ENCODE measurements at regions not wholly inside any gene's neighbourhood (a gene's known extent, or its start where the extent isn't known, plus 50 kb on each side); places are given as distances from the start of the nearest gene placed in this dataset.
A peak's percentile ranks its signal among the peaks of the same experiment; 100 is the strongest.

GRCh38 chr11:71201936-71202597 is 50.3 kb downstream of the SHANK2 start:
- no peak overlapping the region for H3K56ac ChIP-seq (ENCODE audit: low read length)
- no peak overlapping the region for H2BK5ac ChIP-seq (ENCODE audit: low read length)
- H4K5ac ChIP-seq (ENCODE audit: low read length) = no peak overlapping the region
- H3K18ac ChIP-seq (ENCODE audit: low read length) = no peak overlapping the region
- H2BK15ac ChIP-seq (replicated peaks; ENCODE audit: low read depth) = no peak overlapping the region
- no peak overlapping the region for H2BK120ac ChIP-seq (ENCODE audit: low read depth, low read length)
- H4K8ac ChIP-seq (ENCODE audit: low read depth, low read length) = no peak overlapping the region
- H3K79me1 ChIP-seq (ENCODE audit: low read length) = peaks cover 5% of the 10 kb centered on the region
- H3K79me2 ChIP-seq (ENCODE audit: control insufficient read depth, insufficient read depth, low read length) = peaks cover 1% of the 10 kb centered on the region
- no CpG with 5 or more reads among the region's 6 CpGs for WGBS (ENCODE audit: extremely low coverage, insufficient coverage, low lambda C conversion rate)
- no peak overlapping the region for H3K27ac ChIP-seq (ENCODE audit: low read depth, low read length)
- H3K9ac ChIP-seq (ENCODE audit: low read length) = no peak overlapping the region
- H2AK5ac ChIP-seq (ENCODE audit: low read length) = no peak overlapping the region
- H3K4me2 ChIP-seq (ENCODE audit: low read length) = no peak overlapping the region
- no peaks in the 10 kb centered on the region for H3K27me3 ChIP-seq (ENCODE audit: insufficient read depth, low read length, poor library complexity)
- no peaks in the 10 kb centered on the region for H3K4me1 ChIP-seq (ENCODE audit: control insufficient read depth, low read depth, low read length)
- H3K36me3 ChIP-seq (ENCODE audit: control insufficient read depth, insufficient read depth, low read length) = no peaks in the 10 kb centered on the region
- H3K4ac ChIP-seq (ENCODE audit: low read depth, low read length) = no peak overlapping the region
- DNase-seq = no peak
- no peak overlapping the region for H3K4me3 ChIP-seq (ENCODE audit: low read length)
- no peak overlapping the region for H3K23ac ChIP-seq (ENCODE audit: low read length)

- Histone ChIP-seq H4K8ac (ENCODE audit: low read depth, low read length) (no peak overlapping the region), H3K79me2 (ENCODE audit: control insufficient read depth, insufficient read depth, low read length) (peaks cover 1% of the 10 kb centered on the region), H3K4me1 (ENCODE audit: control insufficient read depth, low read depth, low read length) (no peaks in the 10 kb centered on the region), H2BK5ac (ENCODE audit: low read length) (no peak overlapping the region), H3K4me2 (ENCODE audit: low read length) (no peak overlapping the region), H3K18ac (ENCODE audit: low read length) (no peak overlapping the region), H3K4ac (ENCODE audit: low read depth, low read length) (no peak overlapping the region), H3K36me3 (ENCODE audit: control insufficient read depth, insufficient read depth, low read length) (no peaks in the 10 kb centered on the region), H3K27me3 (ENCODE audit: insufficient read depth, low read length, poor library complexity) (no peaks in the 10 kb centered on the region), H3K23ac (ENCODE audit: low read length) (no peak overlapping the region), H2AK5ac (ENCODE audit: low read length) (no peak overlapping the region), H3K9ac (ENCODE audit: low read length) (no peak overlapping the region), H4K5ac (ENCODE audit: low read length) (no peak overlapping the region), H2BK15ac (replicated peaks; ENCODE audit: low read depth) (no peak overlapping the region), H3K27ac (ENCODE audit: low read depth, low read length) (no peak overlapping the region), H3K79me1 (ENCODE audit: low read length) (peaks cover 5% of the 10 kb centered on the region), H3K4me3 (ENCODE audit: low read length) (no peak overlapping the region), H3K56ac (ENCODE audit: low read length) (no peak overlapping the region), H2BK120ac (ENCODE audit: low read depth, low read length) (no peak overlapping the region)
- DNase-seq = no peak
- no CpG with 5 or more reads among the region's 20 CpGs for WGBS (ENCODE audit: extremely low coverage, insufficient coverage, low lambda C conversion rate)
Measured at GRCh38 chr11:71201231-71201630, 51.1 kb downstream of the SHANK2 start.

GRCh38 chr11:71200761-71201160 is 51.6 kb downstream of the SHANK2 start:
- no peak overlapping the region for H3K56ac ChIP-seq (ENCODE audit: low read length)
- H3K9ac ChIP-seq (ENCODE audit: low read length) = no peak overlapping the region
- H2BK120ac ChIP-seq (ENCODE audit: low read depth, low read length) = no peak overlapping the region
- no peak overlapping the region for H3K4ac ChIP-seq (ENCODE audit: low read depth, low read length)
- H3K79me1 ChIP-seq (ENCODE audit: low read length) = peaks cover 5% of the 10 kb centered on the region
- H3K4me2 ChIP-seq (ENCODE audit: low read length) = no peak overlapping the region
- no peak overlapping the region for H3K4me3 ChIP-seq (ENCODE audit: low read length)
- no peaks in the 10 kb centered on the region for H3K4me1 ChIP-seq (ENCODE audit: control insufficient read depth, low read depth, low read length)
- no CpG with 5 or more reads among the region's 5 CpGs for WGBS (ENCODE audit: extremely low coverage, insufficient coverage, low lambda C conversion rate)
- no peak overlapping the region for H3K27ac ChIP-seq (ENCODE audit: low read depth, low read length)
- H2BK5ac ChIP-seq (ENCODE audit: low read length) = no peak overlapping the region
- H4K8ac ChIP-seq (ENCODE audit: low read depth, low read length) = no peak overlapping the region
- H2BK15ac ChIP-seq (replicated peaks; ENCODE audit: low read depth) = no peak overlapping the region
- peaks cover 1% of the 10 kb centered on the region for H3K79me2 ChIP-seq (ENCODE audit: control insufficient read depth, insufficient read depth, low read length)
- no peak overlapping the region for H2AK5ac ChIP-seq (ENCODE audit: low read length)
- no peak for DNase-seq
- no peaks in the 10 kb centered on the region for H3K27me3 ChIP-seq (ENCODE audit: insufficient read depth, low read length, poor library complexity)
- H4K5ac ChIP-seq (ENCODE audit: low read length) = no peak overlapping the region
- no peak overlapping the region for H3K18ac ChIP-seq (ENCODE audit: low read length)
- no peaks in the 10 kb centered on the region for H3K36me3 ChIP-seq (ENCODE audit: control insufficient read depth, insufficient read depth, low read length)
- H3K23ac ChIP-seq (ENCODE audit: low read length) = no peak overlapping the region

- Histone ChIP-seq H3K9ac (ENCODE audit: low read length) (no peak overlapping the region), H2AK5ac (ENCODE audit: low read length) (no peak overlapping the region), H3K79me2 (ENCODE audit: control insufficient read depth, insufficient read depth, low read length) (peaks cover 1% of the 10 kb centered on the region), H3K79me1 (ENCODE audit: low read length) (peaks cover 5% of the 10 kb centered on the region), H3K27me3 (ENCODE audit: insufficient read depth, low read length, poor library complexity) (no peaks in the 10 kb centered on the region), H3K23ac (ENCODE audit: low read length) (no peak overlapping the region), H3K56ac (ENCODE audit: low read length) (no peak overlapping the region), H3K4me3 (ENCODE audit: low read length) (no peak overlapping the region), H3K4me1 (ENCODE audit: control insufficient read depth, low read depth, low read length) (no peaks in the 10 kb centered on the region), H2BK5ac (ENCODE audit: low read length) (no peak overlapping the region), H3K4me2 (ENCODE audit: low read length) (no peak overlapping the region), H3K36me3 (ENCODE audit: control insufficient read depth, insufficient read depth, low read length) (no peaks in the 10 kb centered on the region), H2BK15ac (replicated peaks; ENCODE audit: low read depth) (no peak overlapping the region), H3K27ac (ENCODE audit: low read depth, low read length) (no peak overlapping the region), H3K4ac (ENCODE audit: low read depth, low read length) (no peak overlapping the region), H3K18ac (ENCODE audit: low read length) (no peak overlapping the region), H4K8ac (ENCODE audit: low read depth, low read length) (no peak overlapping the region), H2BK120ac (ENCODE audit: low read depth, low read length) (no peak overlapping the region), H4K5ac (ENCODE audit: low read length) (no peak overlapping the region)
- WGBS (ENCODE audit: extremely low coverage, insufficient coverage, low lambda C conversion rate) = no CpG with 5 or more reads among the region's 9 CpGs
- no peak for DNase-seq
Measured at GRCh38 chr11:71200172-71200716, 52.1 kb downstream of the SHANK2 start.

GRCh38 chr11:71199226-71199820 is 53.1 kb downstream of the SHANK2 start:
- Histone ChIP-seq H3K9ac (ENCODE audit: low read length) (no peak overlapping the region), H3K4me3 (ENCODE audit: low read length) (no peak overlapping the region), H3K79me2 (ENCODE audit: control insufficient read depth, insufficient read depth, low read length) (peaks cover 1% of the 10 kb centered on the region), H2BK15ac (replicated peaks; ENCODE audit: low read depth) (no peak overlapping the region), H3K36me3 (ENCODE audit: control insufficient read depth, insufficient read depth, low read length) (no peaks in the 10 kb centered on the region), H2AK5ac (ENCODE audit: low read length) (no peak overlapping the region), H2BK120ac (ENCODE audit: low read depth, low read length) (no peak overlapping the region), H3K27ac (ENCODE audit: low read depth, low read length) (no peak overlapping the region), H3K4me2 (ENCODE audit: low read length) (no peak overlapping the region), H3K18ac (ENCODE audit: low read length) (no peak overlapping the region), H3K56ac (ENCODE audit: low read length) (peak overlapping the region; percentile 30), H3K4ac (ENCODE audit: low read depth, low read length) (no peak overlapping the region), H4K8ac (ENCODE audit: low read depth, low read length) (no peak overlapping the region), H2BK5ac (ENCODE audit: low read length) (no peak overlapping the region), H3K23ac (ENCODE audit: low read length) (no peak overlapping the region), H3K79me1 (ENCODE audit: low read length) (peaks cover 5% of the 10 kb centered on the region), H3K4me1 (ENCODE audit: control insufficient read depth, low read depth, low read length) (no peaks in the 10 kb centered on the region), H4K5ac (ENCODE audit: low read length) (no peak overlapping the region), H3K27me3 (ENCODE audit: insufficient read depth, low read length, poor library complexity) (no peaks in the 10 kb centered on the region)
- WGBS (ENCODE audit: extremely low coverage, insufficient coverage, low lambda C conversion rate) = no CpG with 5 or more reads among the region's 20 CpGs
- no peak for DNase-seq

All from mesendoderm (in vitro differentiated cells).